ENCODE measurements at regions not wholly inside any gene's neighbourhood (a gene's known extent, or its start where the extent isn't known, plus 50 kb on each side); places are given as distances from the start of the nearest gene placed in this dataset.

DNA sequence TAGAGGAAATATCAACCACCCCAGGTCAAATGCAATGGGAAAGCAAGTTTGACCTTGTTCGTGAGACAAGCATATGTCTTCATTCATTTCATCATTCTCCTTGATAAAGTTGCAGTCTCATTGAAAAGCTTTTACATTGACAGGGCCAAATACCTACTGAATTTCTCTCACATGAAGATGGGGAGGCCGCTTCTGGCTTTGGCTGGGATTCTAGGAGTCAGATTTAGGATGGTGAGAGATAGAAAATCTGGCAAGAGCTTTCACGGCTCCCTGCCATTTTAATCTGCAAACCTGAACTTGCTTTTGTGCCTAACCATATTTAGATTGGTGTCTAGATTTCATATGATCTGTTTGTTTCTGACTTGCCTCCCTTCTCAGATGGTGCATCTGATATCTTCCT, 88.0 kb downstream of the TMEM100 start:
- DNase-seq (ENCODE audit: low spot score) = no peak

DNA sequence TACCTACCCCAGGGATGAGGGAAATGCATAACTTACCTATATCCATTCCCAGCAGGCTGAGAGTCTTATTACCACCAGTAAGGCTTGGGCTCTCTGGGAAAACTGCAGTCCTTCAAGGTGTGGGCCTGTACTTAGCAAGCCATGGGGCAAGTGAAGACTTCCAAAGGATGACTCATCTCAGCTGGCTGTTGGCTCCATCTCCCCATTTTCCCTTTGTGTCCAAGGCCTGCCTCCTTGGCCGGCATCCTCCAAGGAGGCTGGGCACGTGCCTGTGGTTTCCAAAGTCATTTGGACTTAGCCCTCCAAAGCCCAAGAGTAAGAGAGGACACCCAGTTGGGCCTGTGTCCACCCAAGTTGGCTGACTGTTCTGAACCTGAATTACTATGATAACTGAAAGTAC, 89.8 kb downstream of the TMEM100 start:
- peak; percentile 34 for DNase-seq (ENCODE audit: low spot score)

DNA sequence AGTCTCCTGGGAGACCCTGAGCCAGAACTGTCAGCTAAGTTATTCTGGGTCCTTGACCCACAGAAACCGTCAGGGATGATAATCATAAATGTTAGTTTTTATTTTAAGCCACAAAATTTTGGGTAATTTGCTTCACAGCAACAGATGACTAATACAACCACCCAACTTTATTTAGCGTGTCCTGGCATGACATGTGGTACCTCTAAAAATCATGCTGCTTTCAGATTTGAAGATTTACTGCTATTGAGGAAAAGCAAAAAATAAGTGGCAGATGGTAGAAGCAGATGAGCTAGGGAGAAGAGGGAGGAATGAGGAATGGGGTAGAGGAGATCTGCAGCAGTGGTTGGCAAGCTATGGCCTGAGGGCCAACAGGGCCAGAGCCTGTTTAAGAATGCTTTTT, 90.4 kb downstream of the TMEM100 start:
- no peak for DNase-seq (ENCODE audit: low spot score)

DNA sequence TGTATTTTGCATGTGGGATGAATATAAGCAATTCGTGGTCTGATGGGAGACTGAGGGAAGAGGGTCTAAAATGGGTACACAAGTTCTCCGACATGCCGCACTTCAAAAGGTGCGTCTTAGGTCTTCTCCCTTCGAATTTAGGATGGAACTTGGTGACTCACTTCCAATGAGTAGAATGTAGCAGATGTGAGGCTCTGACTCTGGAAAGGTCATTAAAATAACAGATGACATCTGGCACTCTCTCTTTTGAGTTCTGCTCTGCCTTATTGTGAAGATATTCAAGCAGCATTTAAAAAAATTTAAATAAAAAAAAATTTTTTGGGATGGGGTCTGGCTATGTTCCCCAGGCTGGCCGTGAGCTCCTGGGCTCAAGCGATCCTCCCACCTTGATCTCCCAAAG, 92.7 kb downstream of the TMEM100 start:
- DNase-seq (ENCODE audit: low spot score) = no peak

DNA sequence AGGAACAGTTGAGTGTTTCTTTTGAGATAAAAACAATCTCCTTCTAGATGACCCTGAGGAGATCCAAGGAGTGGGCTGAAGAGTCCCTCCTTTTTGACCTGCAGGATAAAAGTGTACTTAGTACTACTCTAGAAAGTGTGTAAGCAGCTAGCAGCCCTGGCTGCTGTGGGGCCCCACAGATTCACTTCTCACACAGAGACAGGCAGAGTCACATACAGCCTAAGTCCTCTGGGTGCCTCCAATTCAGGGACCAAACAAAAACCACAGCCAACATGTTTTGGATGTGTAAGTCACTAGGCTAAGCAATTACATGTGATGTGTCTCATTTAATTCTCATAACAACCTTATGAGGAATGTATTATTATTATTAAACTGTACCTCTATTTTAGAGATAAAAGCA, 97.1 kb downstream of the TMEM100 start:
- DNase-seq (ENCODE audit: low spot score) = no peak

DNA sequence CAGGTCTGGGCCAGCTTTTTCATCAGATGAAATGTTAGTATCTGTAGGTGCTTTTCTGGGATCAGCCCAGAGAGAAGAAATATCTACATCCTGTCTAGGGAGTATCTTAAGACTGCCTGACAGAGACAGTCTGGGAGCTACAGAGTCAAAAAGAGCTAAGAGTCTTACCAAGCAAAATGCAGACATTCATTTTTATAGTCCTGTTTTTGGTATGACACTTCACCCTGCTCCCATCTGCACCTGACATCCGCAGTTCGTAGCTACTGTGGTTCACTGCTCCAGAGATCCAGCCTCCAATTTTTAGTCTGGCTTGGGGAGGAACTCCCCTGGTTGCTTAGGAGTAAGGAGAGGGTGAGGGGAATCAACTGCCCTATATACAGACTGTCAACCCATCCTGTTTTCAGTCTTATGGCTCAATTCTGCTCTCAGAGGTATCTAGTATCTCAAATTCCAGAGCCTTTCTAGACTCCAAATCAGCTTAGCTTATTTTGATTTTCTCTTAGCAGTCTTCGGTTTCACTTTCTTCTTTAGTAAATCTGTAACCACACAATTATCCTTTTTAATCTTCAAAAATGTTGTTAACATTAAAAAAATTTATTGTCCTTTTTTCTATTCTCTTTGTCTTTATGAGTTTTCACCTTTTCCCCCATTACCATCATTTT, 97.8 kb downstream of the TMEM100 start:
- DNase-seq (ENCODE audit: low spot score) = no peak

DNA sequence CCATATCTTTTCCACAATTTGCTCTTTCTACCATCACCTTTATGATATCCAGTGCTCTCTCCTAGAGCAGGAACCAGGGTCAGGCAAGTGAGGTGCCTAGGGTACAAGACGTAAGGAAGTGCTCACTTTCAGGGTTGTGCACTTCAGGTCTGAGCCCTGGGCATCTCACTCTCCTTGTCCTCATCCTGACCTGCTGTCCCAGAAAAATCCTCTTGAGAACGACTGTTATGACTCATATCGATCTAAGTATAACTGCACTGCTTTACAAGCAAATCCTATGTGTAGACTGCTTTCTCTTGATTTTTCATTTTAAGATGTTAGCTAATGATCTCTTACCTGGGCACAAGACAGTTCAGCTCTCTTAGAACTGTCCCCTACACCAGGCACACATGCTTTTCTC, 100.1 kb downstream of the TMEM100 start:
- DNase-seq (ENCODE audit: low spot score) = no peak

DNA sequence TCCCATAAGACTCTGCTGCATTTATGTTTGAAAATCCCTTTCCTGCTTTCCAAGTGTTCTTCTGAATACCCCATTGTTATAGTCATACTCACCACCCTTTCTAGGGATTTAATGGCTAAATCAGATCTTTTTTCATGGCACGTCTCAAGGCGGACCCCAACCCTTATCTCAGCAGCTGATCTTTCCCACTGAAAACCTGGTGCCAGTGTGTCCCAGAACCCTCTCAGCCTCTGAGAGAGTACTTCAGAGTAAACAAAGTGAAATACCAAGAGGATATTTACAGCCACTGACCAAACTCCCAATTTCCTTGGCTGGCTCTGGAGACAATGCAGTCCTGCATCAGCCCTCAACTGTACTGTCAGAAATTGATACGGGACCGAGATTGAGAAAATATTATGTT, 101.7 kb downstream of the TMEM100 start:
- DNase-seq (ENCODE audit: low spot score) = no peak

DNA sequence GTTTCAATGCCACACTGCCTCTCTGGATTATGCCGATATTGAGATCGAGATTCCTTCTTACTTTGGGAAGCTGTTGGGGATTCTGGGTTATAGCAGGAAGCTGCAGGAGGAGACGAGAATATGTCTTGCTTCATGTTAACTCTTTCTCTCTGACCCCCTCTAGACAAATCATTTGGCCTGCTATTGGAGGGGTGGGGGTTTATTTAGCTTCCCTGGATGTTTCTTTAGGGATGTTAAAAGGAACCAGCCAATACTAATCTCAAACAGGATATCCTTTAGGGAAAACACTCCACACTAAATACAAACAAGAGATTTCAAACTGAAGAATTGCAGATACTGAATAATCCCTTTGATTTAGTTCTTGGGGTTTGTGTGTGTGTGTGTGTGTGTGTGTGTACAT, 102.6 kb downstream of the TMEM100 start:
- no peak for DNase-seq (ENCODE audit: low spot score)

DNA sequence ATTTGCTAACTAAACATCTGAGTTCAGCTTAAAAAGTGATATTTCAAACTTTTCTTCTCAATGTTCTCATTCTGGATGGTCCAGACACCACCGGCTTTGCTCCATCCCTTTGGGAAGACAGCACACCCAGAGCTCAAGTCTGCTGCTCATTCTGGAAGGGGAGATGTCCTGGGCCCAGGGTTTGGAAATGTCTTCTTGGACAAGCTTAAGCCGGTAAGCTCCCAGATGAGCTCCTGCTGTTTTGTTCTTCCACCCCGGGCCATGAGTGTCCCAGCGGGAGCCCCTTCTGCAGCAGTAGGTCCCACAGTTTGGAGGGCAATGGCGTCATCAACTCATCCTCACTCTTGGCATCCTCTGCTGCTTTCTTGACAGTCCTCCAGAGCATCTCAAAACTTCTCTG, 105.2 kb downstream of the TMEM100 start:
- DNase-seq (ENCODE audit: low spot score) = no peak

DNA sequence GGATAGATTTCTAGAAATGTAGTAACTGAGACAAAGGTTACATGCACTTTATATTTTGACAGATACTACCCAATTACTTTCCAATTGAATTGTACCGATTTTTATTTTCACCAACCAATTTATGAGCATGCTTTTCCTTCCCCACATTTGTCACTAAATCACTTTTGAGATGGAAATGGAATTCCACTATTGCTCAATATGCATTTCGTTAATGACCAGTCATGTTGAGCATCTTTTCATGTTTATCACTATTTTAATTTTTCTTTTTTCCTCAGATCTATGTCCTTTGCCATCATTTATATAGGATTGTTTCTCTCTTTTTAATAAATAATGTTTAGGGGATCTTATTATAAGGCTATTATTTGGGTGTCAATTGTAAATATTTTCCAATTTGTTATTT, 102.8 kb upstream of the SMIM36 start:
- no peak for DNase-seq (ENCODE audit: low spot score)

DNA sequence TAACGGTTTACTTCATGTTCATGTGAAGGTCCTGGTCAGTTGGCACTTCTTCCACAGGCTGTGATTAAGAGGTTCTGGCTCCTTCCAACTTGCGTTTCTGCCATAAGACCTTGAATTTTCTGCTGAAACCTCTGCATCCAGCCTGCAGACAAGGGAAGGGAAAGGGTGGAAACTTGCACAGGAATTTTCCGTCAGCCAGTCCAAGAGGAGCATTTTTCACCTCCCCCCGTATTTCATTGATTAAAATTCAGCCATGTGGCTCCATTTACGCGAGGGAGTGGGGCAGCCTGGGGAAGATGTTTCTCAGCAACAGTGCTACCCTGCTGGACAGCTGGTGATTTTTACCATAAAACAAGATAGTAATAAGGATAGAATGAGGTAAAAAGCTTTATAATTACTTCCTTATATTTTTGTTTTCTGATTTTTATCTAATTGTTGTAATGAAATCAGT, 101.5 kb upstream of the SMIM36 start:
- no peak for DNase-seq (ENCODE audit: low spot score)

DNA sequence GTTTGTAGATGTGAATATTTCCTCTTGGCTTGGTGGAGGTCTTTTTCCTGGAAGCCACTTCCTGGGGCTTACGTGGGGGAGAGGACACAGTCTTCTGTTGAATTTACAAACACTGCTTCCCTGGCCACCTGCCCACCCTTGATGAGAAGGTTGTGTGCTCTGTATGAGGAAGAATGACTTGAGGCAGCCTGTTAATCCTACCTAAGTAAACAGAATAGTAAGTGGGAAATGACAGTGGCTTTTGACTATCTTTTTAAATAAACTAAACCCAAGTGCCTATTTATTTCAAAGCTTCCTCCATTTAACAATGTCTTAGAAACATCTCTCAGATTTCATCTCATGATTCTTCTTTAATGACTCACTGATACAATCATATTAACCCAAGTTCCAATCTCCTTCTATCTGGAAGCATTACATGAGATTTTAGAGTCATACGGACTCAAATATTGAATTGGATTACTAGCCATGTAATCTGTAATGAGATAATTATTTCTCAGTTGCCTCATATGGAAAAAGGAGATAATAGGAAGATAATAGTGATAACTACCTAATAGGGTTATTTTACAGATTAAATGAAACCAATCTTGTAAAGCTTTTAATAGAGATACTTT, 96.6 kb upstream of the SMIM36 start:
- no peak for DNase-seq (ENCODE audit: low spot score)

DNA sequence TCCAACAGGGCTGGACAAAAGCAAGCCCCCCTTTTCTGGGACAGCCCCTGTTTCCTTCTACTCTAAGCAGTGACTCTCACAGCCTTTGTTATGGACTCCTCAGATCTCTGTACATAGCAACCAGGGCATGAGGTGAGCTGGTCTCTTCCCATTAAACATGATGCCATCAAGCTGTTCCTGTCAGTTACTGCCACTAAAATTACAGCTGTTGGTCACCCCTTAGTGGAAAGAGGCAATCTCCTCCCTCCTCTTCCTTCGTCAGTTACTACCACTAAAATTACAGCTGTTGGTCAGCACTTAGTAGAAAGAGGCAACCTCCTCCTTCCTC, 95.2 kb upstream of the SMIM36 start:
- no peak for DNase-seq (ENCODE audit: low spot score)

DNA sequence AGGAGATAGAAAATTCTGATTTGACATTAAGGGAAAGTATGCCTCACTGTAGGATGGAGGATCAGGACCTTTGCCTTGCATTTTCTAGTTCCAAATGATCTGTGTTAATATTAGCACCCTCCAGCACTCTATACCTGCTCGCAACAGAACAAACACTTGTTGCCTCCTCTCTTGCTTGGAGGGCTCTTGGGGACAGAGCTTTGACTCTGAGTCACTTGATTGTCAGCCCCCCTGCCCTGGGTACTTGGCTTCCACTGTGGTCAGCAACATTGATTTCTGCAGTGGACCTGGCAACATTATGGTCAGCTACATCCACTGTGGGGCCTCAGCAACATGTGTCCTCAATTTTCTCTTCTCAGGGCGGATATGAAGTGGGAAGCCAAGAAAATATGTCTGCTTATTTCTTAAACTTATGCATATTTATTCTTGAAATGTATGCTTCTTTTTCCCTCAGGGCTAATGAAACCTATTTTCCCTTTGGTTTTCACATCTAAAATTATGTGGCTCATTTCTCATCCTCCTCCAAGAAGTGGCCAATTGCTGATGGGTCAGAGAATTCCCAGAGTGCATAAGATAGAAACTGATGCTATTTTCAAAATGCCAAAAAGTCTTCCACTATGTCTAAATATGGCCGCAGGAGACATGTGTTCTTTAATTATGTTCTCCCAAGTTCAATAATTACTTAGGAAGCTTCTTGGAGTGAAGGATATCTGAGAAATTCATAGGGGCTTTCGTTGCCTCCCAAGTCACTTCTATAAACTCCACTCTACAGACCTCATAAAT, 94.6 kb upstream of the SMIM36 start:
- DNase-seq (ENCODE audit: low spot score) = no peak

DNA sequence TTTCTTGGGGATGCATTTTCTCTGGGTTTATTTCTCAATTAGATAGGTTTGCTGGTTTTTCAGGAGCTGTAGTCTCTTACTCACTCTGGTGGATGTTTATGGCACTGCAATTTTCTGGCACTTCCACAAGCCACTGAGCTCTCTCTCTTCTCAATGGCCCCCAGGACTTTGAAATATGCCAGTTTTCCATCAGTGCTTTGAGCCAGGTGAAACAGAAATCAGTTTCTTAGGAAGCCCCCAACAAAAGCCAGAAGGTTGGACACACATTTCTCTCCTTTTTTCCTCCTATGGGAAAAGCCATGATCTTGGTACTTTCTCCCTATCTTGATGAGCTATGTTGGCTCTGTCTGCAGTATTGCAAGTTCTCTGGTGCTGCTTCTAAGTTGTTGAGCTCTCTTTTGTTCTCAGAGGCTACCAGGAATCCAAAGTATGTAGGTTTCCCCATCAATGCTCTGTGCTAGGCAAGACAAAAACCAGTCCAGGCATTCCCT, 90.7 kb upstream of the SMIM36 start:
- peak; percentile 60 for DNase-seq (ENCODE audit: low spot score)

DNA sequence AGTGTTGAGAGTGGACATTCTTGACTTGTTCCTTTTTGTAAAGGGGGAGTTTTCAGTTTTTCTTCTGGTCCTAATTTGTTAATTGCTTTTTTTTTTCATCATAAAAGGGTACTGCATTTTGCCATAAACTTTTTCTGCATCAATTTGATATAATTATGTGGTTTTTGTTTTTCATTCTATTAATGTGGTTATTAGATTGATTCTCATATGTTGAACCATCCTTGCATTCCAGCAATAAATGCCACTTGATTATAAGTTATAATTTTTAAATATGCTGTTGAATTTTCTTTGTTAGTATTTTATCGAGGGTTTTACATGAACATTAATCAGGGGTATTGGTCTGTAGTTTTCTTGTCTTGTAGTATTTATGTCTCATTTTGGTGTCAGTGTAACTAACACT, 87.2 kb upstream of the SMIM36 start:
- DNase-seq (ENCODE audit: low spot score) = no peak

DNA sequence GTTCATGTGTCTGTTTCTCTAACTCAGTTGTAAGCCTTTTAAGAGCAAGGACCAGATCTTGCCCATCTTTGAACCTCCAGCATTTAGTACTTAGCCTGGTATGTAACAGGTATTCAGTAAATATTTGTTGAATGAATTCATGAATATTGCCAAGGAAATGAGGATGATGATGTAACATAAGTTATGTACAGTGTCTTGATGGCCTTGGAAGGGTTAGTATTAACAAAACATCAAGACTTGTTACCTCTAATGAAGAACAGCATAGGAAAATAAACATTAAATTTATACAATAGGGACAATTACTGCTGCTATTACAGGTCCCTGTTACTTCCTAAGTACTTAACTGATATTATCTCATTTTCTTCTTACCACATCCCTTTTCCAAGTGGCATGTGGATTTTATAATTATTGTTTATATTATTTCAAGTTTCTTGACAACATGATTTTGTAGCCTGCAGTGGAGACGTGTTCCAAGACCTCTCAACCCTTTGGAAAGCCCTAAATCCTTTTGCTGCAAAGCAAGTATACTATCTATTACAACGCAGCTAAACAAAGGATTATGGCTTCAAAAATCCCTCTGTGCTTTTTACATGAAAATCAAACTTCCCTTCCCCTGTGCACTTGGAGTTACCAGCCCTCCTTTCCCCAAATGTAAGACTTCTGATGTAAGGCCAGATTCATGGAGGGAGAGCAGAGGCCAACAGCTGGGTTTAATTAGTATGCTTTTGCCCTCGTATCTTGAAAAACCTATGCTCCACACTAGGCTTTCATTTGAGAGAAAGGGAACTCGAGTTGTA, 77.4 kb upstream of the SMIM36 start:
- peak; percentile 38 for DNase-seq (ENCODE audit: low spot score)

DNA sequence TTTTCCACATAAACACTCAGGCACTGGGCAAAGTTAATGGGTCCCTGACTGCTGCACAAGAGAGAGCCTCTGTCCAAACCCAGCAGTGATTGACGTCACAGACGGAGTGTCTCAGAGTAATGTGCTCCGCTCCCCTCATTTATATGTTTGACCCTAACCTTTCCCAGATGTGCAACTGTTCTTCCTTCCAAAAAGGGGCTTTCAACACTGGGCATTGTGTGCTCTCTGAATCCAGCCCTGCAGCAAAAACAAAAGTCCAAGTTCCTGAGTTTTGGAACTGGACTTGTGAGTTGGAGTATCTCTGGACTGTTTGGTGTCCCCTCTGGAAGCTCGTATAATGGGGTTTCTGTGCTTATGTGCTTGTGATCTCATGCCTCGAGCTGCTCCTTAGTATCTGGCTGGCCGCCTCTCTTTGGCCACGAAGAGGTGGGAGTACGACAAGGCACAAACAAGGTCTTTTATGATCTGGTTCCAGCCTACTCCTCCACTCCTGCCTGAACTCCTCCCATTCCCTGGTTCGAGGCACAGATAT, 76.4 kb upstream of the SMIM36 start:
- DNase-seq (ENCODE audit: low spot score) = no peak

DNA sequence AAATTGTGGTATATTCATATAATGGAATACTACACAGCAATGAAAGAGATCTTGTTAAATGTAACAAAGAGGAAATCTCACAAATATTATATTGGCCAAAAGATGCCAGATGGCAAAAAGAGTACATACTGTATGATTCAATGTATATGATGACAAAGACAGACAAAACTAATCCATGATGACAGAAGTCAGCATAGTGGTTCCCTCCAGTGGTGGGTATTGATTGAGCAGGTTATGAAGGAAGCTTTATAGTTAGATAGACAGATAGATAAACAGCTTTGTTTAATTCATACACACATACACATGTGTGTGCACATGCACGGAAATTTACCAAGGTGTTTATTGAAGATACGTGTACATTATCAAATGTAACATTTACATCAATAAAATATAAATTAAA, 74.4 kb upstream of the SMIM36 start:
- no peak for DNase-seq (ENCODE audit: low spot score)

DNA sequence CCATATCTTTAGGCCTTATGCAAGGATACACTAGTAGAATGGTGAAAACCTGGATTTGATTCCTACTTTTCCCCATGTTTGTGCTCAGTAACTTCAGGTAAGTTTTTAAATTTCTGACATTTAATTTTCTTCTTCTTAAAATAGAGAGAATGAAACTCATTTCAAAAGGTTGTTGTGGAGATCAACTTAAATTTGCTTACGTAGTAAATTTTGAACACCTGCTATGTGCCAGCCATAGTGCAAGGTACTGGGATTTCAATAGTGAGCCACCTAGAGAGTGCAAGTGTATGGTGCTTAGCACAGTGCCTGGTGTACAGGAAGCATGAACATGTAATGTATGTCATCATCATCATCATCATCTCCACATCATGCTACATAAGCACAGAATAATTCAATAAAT, 73.6 kb upstream of the SMIM36 start:
- no peak for DNase-seq (ENCODE audit: low spot score)

DNA sequence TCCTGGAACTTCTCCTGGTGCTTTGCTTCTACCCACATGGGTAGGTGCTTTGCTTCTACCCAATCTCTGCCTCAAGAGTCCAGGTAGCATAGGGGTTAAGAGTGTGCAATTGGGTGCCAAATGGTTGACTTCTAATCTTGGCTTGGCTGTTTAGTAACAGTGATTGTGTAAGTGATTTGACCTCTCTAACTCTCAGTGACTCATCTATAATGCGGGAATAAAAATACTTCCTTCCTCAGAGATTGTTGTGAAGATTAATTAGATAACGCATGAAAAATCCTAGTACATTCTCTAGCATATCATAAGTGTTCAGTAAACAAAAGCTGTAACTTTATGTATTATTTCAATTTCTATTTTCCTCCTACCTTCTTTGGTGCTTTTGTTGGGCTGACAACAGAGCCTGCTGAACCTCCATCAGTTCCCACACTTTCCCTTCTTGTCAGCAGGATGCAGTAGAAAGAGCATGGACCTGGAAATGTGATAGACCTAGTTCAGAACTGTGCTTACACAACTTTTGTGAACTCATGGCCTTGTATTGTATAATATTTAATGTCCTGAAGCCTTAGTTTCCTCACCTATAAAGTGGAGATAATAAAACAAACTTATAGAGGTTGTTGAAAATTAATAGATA, 72.9 kb upstream of the SMIM36 start:
- DNase-seq (ENCODE audit: low spot score) = peak; percentile 39

All from AG08395 (cell line).